A549 (cell line): ENCODE measurements at regions not wholly inside any gene's neighbourhood (a gene's known extent, or its start where the extent isn't known, plus 50 kb on each side); places are given as distances from the start of the nearest gene placed in this dataset.

Experiments
- ATAC-seq, 2 experiments: fragments of 200-7000 bp in 1 of 2; fragments of >200 bp in 1 of 2; cut with Nextera tagmentation in 1 of 2; cut with Tn5 transposase in 1 of 2; 3 replicates each; pipeline versions ENCODE4 v1.8.0 to v1.9.1; 2018 to 2020; ENCODE audit warnings: mild to moderate bottlenecking in 1 of 2, moderate library complexity in 1 of 2
- CTCF ChIA-PET: fragments of 300-600 bp; sonication (Branson Sonifier 250); formaldehyde crosslinking; extraction: SDS; loops from one replicate; lab custom pipeline; 2021; ENCODE audit warnings: antibody characterized with exemption, inconsistent platforms; lab: Yijun Ruan, JAX
- POLR2A ChIA-PET: fragments of 350-600 bp; formaldehyde crosslinking; extraction: SDS; loops from one replicate; lab custom pipeline; 2021; ENCODE audit warnings: antibody characterized with exemption, inconsistent platforms; lab: Yijun Ruan, JAX
- DNase-seq, 2 experiments: peaks; one replicate each; pipeline versions ENCODE4 v3.0.0 to v3.0.0-alpha.2; 2011 to 2016; ENCODE audit warnings: low read depth in 1 of 2, low spot score in 1 of 2
- FAIRE-seq: peaks from 2 replicates; lab custom pipeline; 2011; peaks lifted over from hg19 to GRCh38; lab: Jason Lieb, UNC
- H3K27ac ChIP-seq, 2 experiments: fragments of >200 bp; sonication (Bioruptor Twin); formaldehyde crosslinking; 3 replicates each; pipeline ENCODE4 v1.5.1; 2016 to 2017
- H3K4me1 ChIP-seq: fragments of >200 bp; sonication (Bioruptor Twin); formaldehyde crosslinking; 3 replicates; pipeline ENCODE4 v1.6.1; 2016
- H3K4me2 ChIP-seq: fragments of >200 bp; sonication (Bioruptor Twin); formaldehyde crosslinking; 3 replicates; pipeline ENCODE4 v1.6.1; 2016
- H3K4me3 ChIP-seq: fragments of >200 bp; sonication (Bioruptor Twin); formaldehyde crosslinking; 3 replicates; pipeline ENCODE4 v1.5.1; 2016
- H3K9me3 ChIP-seq: fragments of >200 bp; sonication (Bioruptor Twin); formaldehyde crosslinking; 3 replicates; pipeline ENCODE4 v1.6.1; 2016
- CBX2 ChIP-seq: fragments of 200-600 bp; sonication (generic); IDR thresholded peaks from 2 replicates; pipeline ENCODE4 v1.6.1; 2016; ENCODE audit warnings: low read depth, mild to moderate bottlenecking, borderline replicate concordance
- CEBPB ChIP-seq, 2 experiments: fragments of >200 bp in 1 of 2; sonication (Bioruptor Twin) in 1 of 2; formaldehyde crosslinking in 1 of 2; IDR thresholded peaks; 2 replicates each; pipeline ENCODE4 v1.6.1; 2012 to 2016
- CHD2 ChIP-seq: fragments of 150-350 bp; IDR thresholded peaks from 2 replicates; pipeline ENCODE4 v1.6.1; 2014; ENCODE audit warnings: low read length; ENCODE audit not compliant: partially characterized antibody
- EHF ChIP-seq: fragments of 250-450 bp; sonication (Bioruptor Pico); IDR thresholded peaks from 2 replicates; pipeline ENCODE4 v1.5.0; 2020; ENCODE audit warnings: mild to moderate bottlenecking
- EHMT2 ChIP-seq: fragments of 200-600 bp; sonication (generic); IDR thresholded peaks from 2 replicates; pipeline ENCODE4 v1.6.1; 2016; ENCODE audit warnings: antibody characterized with exemption, low read depth, mild to moderate bottlenecking, moderate library complexity
- FOSB ChIP-seq: fragments of 250-450 bp; sonication (Bioruptor Pico); IDR thresholded peaks from 2 replicates; pipeline ENCODE4 v1.5.0; 2020; ENCODE audit warnings: mild to moderate bottlenecking, moderate library complexity
- FOSL2 ChIP-seq, 2 experiments: fragments of 450-650 bp in 1 of 2; fragments of >200 bp in 1 of 2; sonication (Bioruptor Twin) in 1 of 2; formaldehyde crosslinking; IDR thresholded peaks; 2 replicates each; pipeline versions ENCODE4 v1.5.0 to v1.6.1; 2016 to 2020; ENCODE audit warnings: mild to moderate bottlenecking in 1 of 2, moderate library complexity in 1 of 2
- HDAC2 ChIP-seq: fragments of 200-600 bp; sonication (generic); IDR thresholded peaks from 2 replicates; pipeline ENCODE4 v1.6.1; 2016
- HOXA7 ChIP-seq: fragments of 250-450 bp; sonication (Bioruptor Pico); IDR thresholded peaks from 2 replicates; pipeline ENCODE4 v1.5.0; 2020; ENCODE audit warnings: mild to moderate bottlenecking, moderate library complexity
- JUNB ChIP-seq: fragments of >200 bp; sonication (Bioruptor Twin); formaldehyde crosslinking; IDR thresholded peaks from 2 replicates; pipeline ENCODE4 v1.6.1; 2016
- KDM1A ChIP-seq: fragments of 200-600 bp; sonication (generic); IDR thresholded peaks from 2 replicates; pipeline ENCODE4 v1.6.1; 2016; ENCODE audit warnings: low read depth, mild to moderate bottlenecking
- MYC ChIP-seq: IDR thresholded peaks from 2 replicates; pipeline ENCODE4 v1.6.1; 2012; ENCODE audit warnings: mild to moderate bottlenecking, inconsistent platforms, low read length, improper control_type of control experiment, borderline replicate concordance
- NPAS2 ChIP-seq: fragments of 250-450 bp; sonication (Bioruptor Pico); IDR thresholded peaks from 2 replicates; pipeline ENCODE4 v1.8.0; 2022; ENCODE audit warnings: mild to moderate bottlenecking, moderate library complexity, borderline replicate concordance
- PHF8 ChIP-seq: fragments of 200-600 bp; sonication (generic); IDR thresholded peaks from 2 replicates; pipeline ENCODE4 v1.6.1; 2016; ENCODE audit warnings: low read depth, mild to moderate bottlenecking, antibody characterized with exemption, moderate library complexity, borderline replicate concordance
- RNF2 ChIP-seq: fragments of 200-600 bp; sonication (generic); IDR thresholded peaks from 2 replicates; pipeline ENCODE4 v1.6.1; 2016; ENCODE audit warnings: low read depth, mild to moderate bottlenecking, antibody characterized with exemption, moderate library complexity, borderline replicate concordance
- ZC3H11A ChIP-seq: fragments of 450-650 bp; IDR thresholded peaks from 2 replicates; pipeline ENCODE4 v1.6.1; 2014; ENCODE audit warnings: antibody characterized with exemption, mild to moderate bottlenecking
- ZNF302 ChIP-seq: fragments of 250-450 bp; sonication (Bioruptor Pico); IDR thresholded peaks from 2 replicates; pipeline ENCODE4 v1.9.0; 2021; ENCODE audit warnings: inconsistent platforms, mild to moderate bottlenecking, moderate library complexity
- WGBS: methylation state at CpG from one replicate; pipeline ENCODE4 v1.1.6; 2017; ENCODE audit errors: missing lambda C conversion rate; 5-methylcytosine and 5-hydroxymethylcytosine counted together
- TF ChIP-seq, protein P1 (sequence below): IDR thresholded peaks from 2 replicates; pipeline ENCODE4 v1.6.1; 2012
- TF ChIP-seq, protein P2 (sequence below): fragments of 250-450 bp; sonication (Bioruptor Pico); IDR thresholded peaks from 2 replicates; pipeline ENCODE4 v1.5.0; 2020; ENCODE audit warnings: low read depth, mild to moderate bottlenecking, moderate library complexity
- TF ChIP-seq, protein P3 (sequence below): fragments of >200 bp; sonication (Bioruptor Twin); formaldehyde crosslinking; IDR thresholded peaks from 3 replicates; pipeline ENCODE4 v1.5.1; 2016
- TF ChIP-seq, protein P4 (sequence below): fragments of 250-450 bp; sonication (Bioruptor Pico); IDR thresholded peaks from 2 replicates; pipeline ENCODE4 v1.5.0; 2021; ENCODE audit warnings: mild to moderate bottlenecking, moderate library complexity, borderline replicate concordance

DNA sequence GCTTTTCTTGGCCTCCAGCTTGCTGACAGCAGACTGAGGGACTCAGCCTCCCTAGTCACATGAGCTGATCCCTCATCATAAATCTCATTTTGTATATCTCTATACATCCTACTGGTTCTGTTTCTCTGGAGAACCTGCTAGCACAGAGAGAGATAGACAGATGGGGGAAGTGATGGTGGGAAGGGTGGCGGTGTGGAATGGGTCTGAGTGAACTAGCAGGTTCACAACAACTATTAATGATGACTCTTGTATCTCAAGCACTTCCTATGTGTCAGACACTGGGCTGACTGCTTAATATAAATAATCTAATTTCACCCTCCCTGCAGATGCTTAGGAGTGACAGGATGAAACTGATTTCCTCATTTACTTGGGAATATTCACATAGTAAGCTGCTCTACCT, 106.9 kb upstream of the TLE3 start:
- Histone ChIP-seq H3K27ac (no peak overlapping the region), H3K9me3 (no peaks in the 10 kb centered on the region), H3K4me2 (no peak overlapping the region)
- ATAC-seq (no peak), FAIRE-seq (no peak)
- CTCF ChIA-PET, result interaction anchor here (0.5 to 1.2 kb wide), 4 partner anchors 9 to 1350 kb away, joined by 3 to 4 read pairs (median 3); no protein-coding TSS in a partner anchor
- WGBS, result 97% methylated on average over 1 of the region's 1 CpG
- TF ChIP-seq HDAC2 (no peak), PHF8 (no peak), CEBPB (IDR thresholded peaks at IDR 0.05) (no peak), FOSL2 (IDR thresholded peaks at IDR 0.05) (no peak), FOSL2 (CRISPR knock-in tag; IDR thresholded peaks at IDR 0.05) (no peak), ZNF302 (CRISPR knock-in tag) (no peak), KDM1A (no peak), CHD2 (no peak), HOXA7 (no peak), CBX2 (no peak), EHF (CRISPR knock-in tag) (no peak), FOSB (no peak), ZC3H11A (no peak)
- TF ChIP-seq, protein P1, sequence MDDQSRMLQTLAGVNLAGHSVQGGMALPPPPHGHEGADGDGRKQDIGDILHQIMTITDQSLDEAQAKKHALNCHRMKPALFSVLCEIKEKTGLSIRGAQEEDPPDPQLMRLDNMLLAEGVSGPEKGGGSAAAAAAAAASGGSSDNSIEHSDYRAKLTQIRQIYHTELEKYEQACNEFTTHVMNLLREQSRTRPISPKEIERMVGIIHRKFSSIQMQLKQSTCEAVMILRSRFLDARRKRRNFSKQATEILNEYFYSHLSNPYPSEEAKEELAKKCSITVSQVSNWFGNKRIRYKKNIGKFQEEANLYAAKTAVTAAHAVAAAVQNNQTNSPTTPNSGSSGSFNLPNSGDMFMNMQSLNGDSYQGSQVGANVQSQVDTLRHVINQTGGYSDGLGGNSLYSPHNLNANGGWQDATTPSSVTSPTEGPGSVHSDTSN, result no peak
- TF ChIP-seq, protein P2, sequence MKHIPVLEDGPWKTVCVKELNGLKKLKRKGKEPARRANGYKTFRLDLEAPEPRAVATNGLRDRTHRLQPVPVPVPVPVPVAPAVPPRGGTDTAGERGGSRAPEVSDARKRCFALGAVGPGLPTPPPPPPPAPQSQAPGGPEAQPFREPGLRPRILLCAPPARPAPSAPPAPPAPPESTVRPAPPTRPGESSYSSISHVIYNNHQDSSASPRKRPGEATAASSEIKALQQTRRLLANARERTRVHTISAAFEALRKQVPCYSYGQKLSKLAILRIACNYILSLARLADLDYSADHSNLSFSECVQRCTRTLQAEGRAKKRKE (CRISPR knock-in tag), result no peak
- TF ChIP-seq, protein P3, sequence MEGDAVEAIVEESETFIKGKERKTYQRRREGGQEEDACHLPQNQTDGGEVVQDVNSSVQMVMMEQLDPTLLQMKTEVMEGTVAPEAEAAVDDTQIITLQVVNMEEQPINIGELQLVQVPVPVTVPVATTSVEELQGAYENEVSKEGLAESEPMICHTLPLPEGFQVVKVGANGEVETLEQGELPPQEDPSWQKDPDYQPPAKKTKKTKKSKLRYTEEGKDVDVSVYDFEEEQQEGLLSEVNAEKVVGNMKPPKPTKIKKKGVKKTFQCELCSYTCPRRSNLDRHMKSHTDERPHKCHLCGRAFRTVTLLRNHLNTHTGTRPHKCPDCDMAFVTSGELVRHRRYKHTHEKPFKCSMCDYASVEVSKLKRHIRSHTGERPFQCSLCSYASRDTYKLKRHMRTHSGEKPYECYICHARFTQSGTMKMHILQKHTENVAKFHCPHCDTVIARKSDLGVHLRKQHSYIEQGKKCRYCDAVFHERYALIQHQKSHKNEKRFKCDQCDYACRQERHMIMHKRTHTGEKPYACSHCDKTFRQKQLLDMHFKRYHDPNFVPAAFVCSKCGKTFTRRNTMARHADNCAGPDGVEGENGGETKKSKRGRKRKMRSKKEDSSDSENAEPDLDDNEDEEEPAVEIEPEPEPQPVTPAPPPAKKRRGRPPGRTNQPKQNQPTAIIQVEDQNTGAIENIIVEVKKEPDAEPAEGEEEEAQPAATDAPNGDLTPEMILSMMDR, result no peak
- TF ChIP-seq, protein P4, sequence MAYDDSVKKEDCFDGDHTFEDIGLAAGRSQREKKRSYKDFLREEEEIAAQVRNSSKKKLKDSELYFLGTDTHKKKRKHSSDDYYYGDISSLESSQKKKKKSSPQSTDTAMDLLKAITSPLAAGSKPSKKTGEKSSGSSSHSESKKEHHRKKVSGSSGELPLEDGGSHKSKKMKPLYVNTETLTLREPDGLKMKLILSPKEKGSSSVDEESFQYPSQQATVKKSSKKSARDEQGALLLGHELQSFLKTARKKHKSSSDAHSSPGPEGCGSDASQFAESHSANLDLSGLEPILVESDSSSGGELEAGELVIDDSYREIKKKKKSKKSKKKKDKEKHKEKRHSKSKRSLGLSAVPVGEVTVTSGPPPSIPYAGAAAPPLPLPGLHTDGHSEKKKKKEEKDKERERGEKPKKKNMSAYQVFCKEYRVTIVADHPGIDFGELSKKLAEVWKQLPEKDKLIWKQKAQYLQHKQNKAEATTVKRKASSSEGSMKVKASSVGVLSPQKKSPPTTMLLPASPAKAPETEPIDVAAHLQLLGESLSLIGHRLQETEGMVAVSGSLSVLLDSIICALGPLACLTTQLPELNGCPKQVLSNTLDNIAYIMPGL (CRISPR knock-in tag), result no peak
- TF ChIP-seq, all 56 proteins: peak for 0
- H3K4me1 ChIP-seq, result no peaks in the 10 kb centered on the region
- H3K4me3 ChIP-seq, result no peak overlapping the region
- no peak for DNase-seq
- POLR2A ChIA-PET, result no interaction called here

DNA sequence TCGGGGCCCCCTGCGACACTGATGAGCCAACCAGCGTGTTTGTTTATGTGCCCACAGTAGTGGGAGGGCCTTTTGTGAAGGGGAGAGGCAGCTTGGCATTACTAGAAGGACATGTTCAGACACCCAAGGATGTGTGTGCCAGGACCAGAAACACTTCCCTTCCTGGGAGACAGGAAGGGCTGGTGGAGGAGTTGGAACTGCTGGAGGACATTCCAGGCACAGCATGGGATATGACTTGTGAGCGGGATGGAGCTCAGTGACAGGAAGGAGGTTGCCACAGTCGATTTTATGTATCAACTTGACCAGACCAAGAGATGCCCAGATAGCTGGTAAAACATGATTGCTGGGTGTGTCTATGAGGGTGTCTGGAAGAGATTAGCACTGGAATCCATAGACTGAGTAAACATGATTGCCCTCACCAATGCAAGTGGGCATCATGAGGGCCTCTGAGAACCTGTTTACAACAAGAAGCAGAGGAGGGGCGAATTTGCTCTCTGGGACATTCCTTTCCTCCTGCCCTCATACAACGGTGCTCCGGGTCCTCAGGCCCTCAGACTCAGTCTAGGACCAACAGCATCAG, 106.4 kb upstream of the TLE3 start:
- H3K4me2 ChIP-seq, result no peak overlapping the region
- H3K4me1 ChIP-seq, result no peaks in the 10 kb centered on the region
- CTCF ChIA-PET, result interaction anchor here (0.5 to 1.3 kb wide), 5 partner anchors 13 to 1350 kb away, joined by 3 to 4 read pairs (median 3); no protein-coding TSS in a partner anchor
- TF ChIP-seq EHMT2, result no peak
- no peak for TF ChIP-seq MYC
- TF ChIP-seq JUNB, result no peak
- no peak for TF ChIP-seq NPAS2 (CRISPR knock-in tag)
- no peak for TF ChIP-seq RNF2
- no peak for TF ChIP-seq CEBPB (IDR thresholded peaks at IDR 0.05)
- ATAC-seq (no peak), FAIRE-seq (no peak), DNase-seq (no peak)
- no peak overlapping the region for H3K4me3 ChIP-seq
- POLR2A ChIA-PET, result no interaction called here
- no peak overlapping the region for H3K27ac ChIP-seq
- WGBS, result 67% methylated on average over 5 of the region's 8 CpGs
- H3K9me3 ChIP-seq, result no peaks in the 10 kb centered on the region
